DOHH2 (cell line): ENCODE measurements at regions not wholly inside any gene's neighbourhood (a gene's known extent, or its start where the extent isn't known, plus 50 kb on each side); places are given as distances from the start of the nearest gene placed in this dataset.

Experiments used
- H3F3A ChIP-seq: fragments of 200-600 bp; sonication (generic), shearing (Covaris generic); 2 replicates; pipeline ENCODE4 v1.6.0; 2016; ENCODE audit warnings: antibody characterized with exemption, mild to moderate bottlenecking; ENCODE audit not compliant: control insufficient read depth, insufficient read depth
- H3K27ac ChIP-seq: fragments of 200-600 bp; sonication (generic); 2 replicates; pipeline ENCODE4 v1.5.1; 2014; ENCODE audit warnings: low read depth, mild to moderate bottlenecking, low read length, moderate library complexity
- H3K27me3 ChIP-seq: fragments of 200-600 bp; sonication (generic); 2 replicates; pipeline ENCODE4 v1.6.1; 2014; ENCODE audit warnings: mild to moderate bottlenecking, low read length, mixed read lengths; ENCODE audit not compliant: control insufficient read depth
- H3K36me3 ChIP-seq: fragments of 200-600 bp; sonication (generic); 2 replicates; pipeline ENCODE4 v1.6.1; 2014; ENCODE audit warnings: mild to moderate bottlenecking, low read length, moderate library complexity, mixed read lengths; ENCODE audit not compliant: control insufficient read depth
- H3K4me1 ChIP-seq: fragments of 200-600 bp; sonication (generic); 2 replicates; pipeline ENCODE4 v1.6.1; 2014; ENCODE audit warnings: mild to moderate bottlenecking, low read length, mixed read lengths; ENCODE audit not compliant: control insufficient read depth
- H3K4me2 ChIP-seq: fragments of 200-600 bp; sonication (generic); 2 replicates; pipeline ENCODE4 v1.6.0; 2014; ENCODE audit warnings: mild to moderate bottlenecking, low read length, moderate library complexity
- H3K4me3 ChIP-seq: fragments of 200-600 bp; sonication (generic); 2 replicates; pipeline ENCODE4 v1.5.1; 2014; ENCODE audit warnings: mild to moderate bottlenecking, low read length, mixed read lengths
- H3K79me2 ChIP-seq: fragments of 200-600 bp; sonication (generic); 2 replicates; pipeline ENCODE4 v1.6.1; 2014; ENCODE audit warnings: mild to moderate bottlenecking, low read length, mixed read lengths; ENCODE audit not compliant: control insufficient read depth
- H3K9me2 ChIP-seq: fragments of 200-600 bp; sonication (generic); replicated peaks from 2 replicates; pipeline ENCODE4 v1.6.1; 2014; ENCODE audit warnings: mild to moderate bottlenecking, low read length, mixed read lengths; ENCODE audit not compliant: control insufficient read depth
- H3K9me3 ChIP-seq: fragments of 200-600 bp; sonication (generic); 2 replicates; pipeline ENCODE4 v1.6.1; 2014; ENCODE audit warnings: antibody characterized with exemption, low read length, mixed read lengths; ENCODE audit not compliant: control insufficient read depth, insufficient read depth
- H4K20me1 ChIP-seq: fragments of 200-600 bp; sonication (generic); 2 replicates; pipeline ENCODE4 v1.6.0; 2014; ENCODE audit warnings: low read depth, mild to moderate bottlenecking, antibody characterized with exemption, low read length, moderate library complexity; ENCODE audit not compliant: control insufficient read depth, insufficient read depth
- EZH2phosphoT487 ChIP-seq: fragments of 200-600 bp; sonication (generic); IDR thresholded peaks from 2 replicates; pipeline ENCODE4 v1.6.1; 2017; ENCODE audit warnings: borderline replicate concordance, mild to moderate bottlenecking, antibody characterized with exemption, low read length, moderate library complexity, mixed read lengths
- TF ChIP-seq, protein P1 (sequence below): fragments of 200-600 bp; sonication (generic); IDR thresholded peaks from one replicate; pipeline ENCODE4 v1.5.1; 2014; ENCODE audit warnings: antibody characterized with exemption, mild to moderate bottlenecking, low read depth, low read length; ENCODE audit not compliant: poor library complexity, severe bottlenecking

GRCh38 chr9:113705306-113705927 lies 170.7 kb upstream of the ZNF618 start:
- Histone ChIP-seq H3K9me3 (no peaks in the 10 kb centered on the region; the same call in 1 of the 2 replicates), H4K20me1 (no peaks in the 10 kb centered on the region), H3K27ac (no peak overlapping the region), H3K79me2 (no peaks in the 10 kb centered on the region), H3K9me2 (no peaks in the 10 kb centered on the region), H3K4me2 (no peak overlapping the region), H3K4me1 (no peaks in the 10 kb centered on the region), H3K36me3 (no peaks in the 10 kb centered on the region), H3K4me3 (no peak overlapping the region), H3F3A (no peaks in the 10 kb centered on the region), H3K27me3 (no peaks in the 10 kb centered on the region)
- TF ChIP-seq, protein P1, sequence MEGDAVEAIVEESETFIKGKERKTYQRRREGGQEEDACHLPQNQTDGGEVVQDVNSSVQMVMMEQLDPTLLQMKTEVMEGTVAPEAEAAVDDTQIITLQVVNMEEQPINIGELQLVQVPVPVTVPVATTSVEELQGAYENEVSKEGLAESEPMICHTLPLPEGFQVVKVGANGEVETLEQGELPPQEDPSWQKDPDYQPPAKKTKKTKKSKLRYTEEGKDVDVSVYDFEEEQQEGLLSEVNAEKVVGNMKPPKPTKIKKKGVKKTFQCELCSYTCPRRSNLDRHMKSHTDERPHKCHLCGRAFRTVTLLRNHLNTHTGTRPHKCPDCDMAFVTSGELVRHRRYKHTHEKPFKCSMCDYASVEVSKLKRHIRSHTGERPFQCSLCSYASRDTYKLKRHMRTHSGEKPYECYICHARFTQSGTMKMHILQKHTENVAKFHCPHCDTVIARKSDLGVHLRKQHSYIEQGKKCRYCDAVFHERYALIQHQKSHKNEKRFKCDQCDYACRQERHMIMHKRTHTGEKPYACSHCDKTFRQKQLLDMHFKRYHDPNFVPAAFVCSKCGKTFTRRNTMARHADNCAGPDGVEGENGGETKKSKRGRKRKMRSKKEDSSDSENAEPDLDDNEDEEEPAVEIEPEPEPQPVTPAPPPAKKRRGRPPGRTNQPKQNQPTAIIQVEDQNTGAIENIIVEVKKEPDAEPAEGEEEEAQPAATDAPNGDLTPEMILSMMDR: no peak
- TF ChIP-seq EZH2phosphoT487: no peak

- H3K4me3 ChIP-seq: no peak overlapping the region
- no peak overlapping the region for H3K4me2 ChIP-seq
- no peaks in the 10 kb centered on the region for H4K20me1 ChIP-seq
- no peaks in the 10 kb centered on the region for H3K36me3 ChIP-seq
- H3K27me3 ChIP-seq: no peaks in the 10 kb centered on the region
- no peak overlapping the region for H3K27ac ChIP-seq
- no peaks in the 10 kb centered on the region for H3F3A ChIP-seq
- no peaks in the 10 kb centered on the region for H3K79me2 ChIP-seq
- H3K9me2 ChIP-seq: no peaks in the 10 kb centered on the region
- H3K4me1 ChIP-seq: no peaks in the 10 kb centered on the region
- H3K9me3 ChIP-seq: no peaks in the 10 kb centered on the region; the same call in 1 of the 2 replicates
- no peak for TF ChIP-seq EZH2phosphoT487
- TF ChIP-seq, protein P1: no peak
Measured at GRCh38 chr9:113705928-113706519, 170.1 kb upstream of the ZNF618 start.

DNA sequence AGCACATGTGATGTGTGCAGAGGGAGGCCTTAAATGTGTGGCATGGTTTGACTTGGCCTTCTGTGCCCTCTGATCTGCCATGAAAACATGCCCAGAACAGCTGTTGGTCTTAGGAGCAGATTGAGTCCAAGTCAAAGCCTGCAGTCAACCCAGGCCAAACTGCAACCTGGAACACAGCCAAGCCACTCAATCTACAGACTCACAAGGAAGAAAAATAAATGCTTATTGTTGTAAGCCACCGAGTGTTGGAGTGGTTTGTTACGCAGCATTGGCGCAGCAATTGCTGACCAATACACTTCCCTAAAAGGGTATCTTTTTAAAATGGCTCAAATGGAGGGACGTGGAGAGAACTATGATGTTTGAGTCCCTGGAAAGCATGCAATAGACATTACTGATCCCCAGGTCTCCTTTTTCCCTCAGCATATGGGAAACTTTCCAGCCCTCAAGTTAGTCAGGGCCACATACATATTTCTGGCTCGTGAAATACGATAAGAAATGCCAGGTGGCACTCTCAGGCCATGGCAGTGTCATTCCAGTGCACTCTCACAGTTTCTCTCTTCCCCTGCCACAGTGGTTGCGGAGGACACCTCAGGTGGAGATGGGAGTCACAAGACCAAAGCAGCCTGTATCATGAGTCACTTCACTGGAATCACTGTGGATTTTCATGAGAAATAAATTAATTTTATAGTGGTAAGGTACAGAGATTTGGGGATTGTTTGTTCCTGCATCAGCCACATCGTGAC lies 168.0 kb upstream of the ZNF618 start:
- no peaks in the 10 kb centered on the region for H3F3A ChIP-seq
- H3K9me3 ChIP-seq: no peaks in the 10 kb centered on the region; the same call in 1 of the 2 replicates
- no peak for TF ChIP-seq EZH2phosphoT487
- TF ChIP-seq, protein P1: no peak
- no peaks in the 10 kb centered on the region for H3K79me2 ChIP-seq
- no peaks in the 10 kb centered on the region for H4K20me1 ChIP-seq
- no peaks in the 10 kb centered on the region for H3K4me1 ChIP-seq
- no peaks in the 10 kb centered on the region for H3K36me3 ChIP-seq
- no peak overlapping the region for H3K4me2 ChIP-seq
- no peaks in the 10 kb centered on the region for H3K9me2 ChIP-seq
- no peak overlapping the region for H3K4me3 ChIP-seq
- no peaks in the 10 kb centered on the region for H3K27me3 ChIP-seq
- no peak overlapping the region for H3K27ac ChIP-seq
